ENCODE measurements at regions not wholly inside any gene's neighbourhood (a gene's known extent, or its start where the extent isn't known, plus 50 kb on each side); places are given as distances from the start of the nearest gene placed in this dataset.

DNA sequence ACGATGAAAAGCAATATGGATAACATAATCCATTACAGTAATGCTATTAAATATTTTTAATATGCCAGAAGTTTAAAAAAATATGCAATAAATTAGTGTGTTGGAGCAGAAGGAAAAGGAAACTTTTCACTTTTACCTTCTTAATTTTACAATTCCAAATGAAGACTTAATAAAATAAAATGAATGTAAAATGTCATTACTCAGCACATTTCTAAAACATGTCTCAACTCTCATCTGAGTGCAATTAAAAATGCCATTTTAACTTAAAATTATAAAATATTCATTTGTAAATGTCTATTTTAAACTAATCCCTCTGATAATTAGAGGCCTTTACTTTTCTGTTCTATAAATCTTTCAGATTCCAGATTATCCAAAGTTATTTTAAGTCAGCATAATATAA is 733.4 kb downstream of the DNAH5 start:
- TF ChIP-seq, protein P1, sequence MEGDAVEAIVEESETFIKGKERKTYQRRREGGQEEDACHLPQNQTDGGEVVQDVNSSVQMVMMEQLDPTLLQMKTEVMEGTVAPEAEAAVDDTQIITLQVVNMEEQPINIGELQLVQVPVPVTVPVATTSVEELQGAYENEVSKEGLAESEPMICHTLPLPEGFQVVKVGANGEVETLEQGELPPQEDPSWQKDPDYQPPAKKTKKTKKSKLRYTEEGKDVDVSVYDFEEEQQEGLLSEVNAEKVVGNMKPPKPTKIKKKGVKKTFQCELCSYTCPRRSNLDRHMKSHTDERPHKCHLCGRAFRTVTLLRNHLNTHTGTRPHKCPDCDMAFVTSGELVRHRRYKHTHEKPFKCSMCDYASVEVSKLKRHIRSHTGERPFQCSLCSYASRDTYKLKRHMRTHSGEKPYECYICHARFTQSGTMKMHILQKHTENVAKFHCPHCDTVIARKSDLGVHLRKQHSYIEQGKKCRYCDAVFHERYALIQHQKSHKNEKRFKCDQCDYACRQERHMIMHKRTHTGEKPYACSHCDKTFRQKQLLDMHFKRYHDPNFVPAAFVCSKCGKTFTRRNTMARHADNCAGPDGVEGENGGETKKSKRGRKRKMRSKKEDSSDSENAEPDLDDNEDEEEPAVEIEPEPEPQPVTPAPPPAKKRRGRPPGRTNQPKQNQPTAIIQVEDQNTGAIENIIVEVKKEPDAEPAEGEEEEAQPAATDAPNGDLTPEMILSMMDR (IDR thresholded peaks at IDR 0.05): no peak
- no peak for TF ChIP-seq POLR2AphosphoS5 (IDR thresholded peaks at IDR 0.05)

All from upper lobe of left lung (tissue), 4 donors.